Renal cortical epithelial cell (primary cell): ENCODE measurements at regions not wholly inside any gene's neighbourhood (a gene's known extent, or its start where the extent isn't known, plus 50 kb on each side); places are given as distances from the start of the nearest gene placed in this dataset.

Source experiments
- DNase-seq: peaks from one replicate; pipeline ENCODE4 v3.0.0-alpha.2; 2011; ENCODE audit warnings: low read depth

GRCh38 chr16:5907544-5907943, 809.9 kb upstream of the EEF2KMT start:
- no peak for DNase-seq

- no peak for DNase-seq
Measured at GRCh38 chr16:5906351-5906750, 808.8 kb upstream of the EEF2KMT start.

- DNase-seq, result peak; percentile 75
Measured at GRCh38 chr16:5905935-5906334, 808.3 kb upstream of the EEF2KMT start.

GRCh38 chr16:5903832-5904231, 806.2 kb upstream of the EEF2KMT start:
- DNase-seq, result no peak

- peak; percentile 29 for DNase-seq
Measured at GRCh38 chr16:5903153-5903552, 805.6 kb upstream of the EEF2KMT start.

GRCh38 chr16:5900046-5900445, 802.5 kb upstream of the EEF2KMT start:
- peak; percentile 29 for DNase-seq

GRCh38 chr16:5895976-5896375, 798.4 kb upstream of the EEF2KMT start:
- no peak for DNase-seq

GRCh38 chr16:5895137-5895536, 797.5 kb upstream of the EEF2KMT start:
- DNase-seq, result no peak

- DNase-seq, result no peak
Measured at GRCh38 chr16:5891296-5891695, 793.7 kb upstream of the EEF2KMT start.

GRCh38 chr16:5885521-5885920, 787.9 kb upstream of the EEF2KMT start:
- DNase-seq, result no peak

- no peak for DNase-seq
Measured at GRCh38 chr16:5884996-5885395, 787.4 kb upstream of the EEF2KMT start.

- no peak for DNase-seq
Measured at GRCh38 chr16:5884339-5884738, 786.7 kb upstream of the EEF2KMT start.

- DNase-seq, result no peak
Measured at GRCh38 chr16:5882087-5882640, 784.6 kb upstream of the EEF2KMT start.

GRCh38 chr16:5875416-5875815, 777.8 kb upstream of the EEF2KMT start:
- no peak for DNase-seq

- DNase-seq, result no peak
Measured at GRCh38 chr16:5874899-5875298, 777.3 kb upstream of the EEF2KMT start.

- DNase-seq, result no peak
Measured at GRCh38 chr16:5873221-5873620, 775.6 kb upstream of the EEF2KMT start.

GRCh38 chr16:5870886-5871691, 773.5 kb upstream of the EEF2KMT start:
- no peak for DNase-seq

- DNase-seq, result no peak
Measured at GRCh38 chr16:5867250-5867649, 769.7 kb upstream of the EEF2KMT start.

GRCh38 chr16:5865236-5865635, 767.6 kb upstream of the EEF2KMT start:
- DNase-seq, result peak; percentile 18

- DNase-seq, result no peak
Measured at GRCh38 chr16:5863071-5863606, 765.5 kb upstream of the EEF2KMT start.

GRCh38 chr16:5862103-5862840, 764.7 kb upstream of the EEF2KMT start:
- DNase-seq, result no peak

GRCh38 chr16:5861241-5861640, 763.6 kb upstream of the EEF2KMT start:
- no peak for DNase-seq

- no peak for DNase-seq
Measured at GRCh38 chr16:5858180-5858579, 760.6 kb upstream of the EEF2KMT start.
